ENCODE measurements at regions not wholly inside any gene's neighbourhood (a gene's known extent, or its start where the extent isn't known, plus 50 kb on each side); places are given as distances from the start of the nearest gene placed in this dataset.
"Not testable (repeated sequence)": the region's sequence is repeated elsewhere in the genome, so short reads cannot be mapped to it uniquely, and the experiment has no call there.

DNA sequence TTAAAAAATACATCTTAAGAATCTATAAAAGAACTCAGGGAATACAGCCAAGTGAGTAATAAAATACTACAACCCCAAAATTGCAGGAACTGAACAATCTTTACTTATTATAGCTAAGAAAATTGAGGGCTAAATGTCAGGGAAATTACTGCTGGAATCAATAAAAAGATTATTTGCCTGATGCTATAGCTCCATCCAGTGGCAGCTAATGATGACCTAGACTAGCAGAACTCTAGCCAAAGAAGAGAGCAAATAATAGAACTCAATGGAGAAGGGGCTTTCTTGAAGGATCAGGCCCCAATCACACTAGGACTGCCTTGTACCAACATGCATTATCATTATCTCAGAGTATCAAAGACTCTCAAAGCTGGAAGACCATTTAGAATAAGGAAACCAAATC, 85.0 kb upstream of the FAM241A start:
- no peak for DNase-seq

GRCh38 chr4:112061207-112061817, 83.9 kb upstream of the FAM241A start:
- DNase-seq = no peak

- no peak for DNase-seq
Observed at GRCh38 chr4:112063260-112063659, 82.0 kb upstream of the FAM241A start.

- DNase-seq = no peak
Observed at GRCh38 chr4:112069110-112069509, 76.1 kb upstream of the FAM241A start.

- DNase-seq = no peak
Observed at GRCh38 chr4:112073181-112073580, 72.1 kb upstream of the FAM241A start.

DNA sequence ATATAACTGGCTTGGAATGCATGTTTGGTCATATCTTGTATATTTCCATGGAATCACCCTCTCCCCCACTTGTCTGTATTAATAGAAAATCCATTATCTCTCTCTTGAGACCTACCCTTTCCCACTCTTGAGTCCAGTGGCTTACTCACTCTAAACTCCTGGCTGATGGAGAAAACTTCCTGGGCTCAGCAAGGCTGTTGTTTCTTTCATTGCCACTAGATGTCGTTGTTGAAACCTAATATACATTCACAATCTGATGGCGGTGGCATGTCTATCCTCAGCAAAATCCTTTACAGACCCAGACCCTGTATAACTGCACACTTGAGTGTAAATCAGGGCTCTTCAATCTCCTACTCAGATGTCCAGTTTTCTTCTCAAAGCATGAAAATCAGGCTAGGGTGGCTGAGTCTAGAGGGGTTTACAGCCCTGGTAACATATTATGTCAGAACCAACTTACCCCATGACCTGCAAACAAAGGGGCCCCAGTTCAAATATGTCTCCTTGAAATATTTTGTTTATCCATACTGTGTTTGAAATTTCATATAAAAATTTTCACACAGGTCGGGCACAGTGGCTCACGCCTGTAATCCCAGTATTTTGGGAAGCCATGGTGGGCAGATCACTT, 70.0 kb upstream of the FAM241A start:
- peak in 1 of 2 donors; percentile 52 for DNase-seq

- no peak for DNase-seq
Observed at GRCh38 chr4:112075906-112076305, 69.3 kb upstream of the FAM241A start.

DNA sequence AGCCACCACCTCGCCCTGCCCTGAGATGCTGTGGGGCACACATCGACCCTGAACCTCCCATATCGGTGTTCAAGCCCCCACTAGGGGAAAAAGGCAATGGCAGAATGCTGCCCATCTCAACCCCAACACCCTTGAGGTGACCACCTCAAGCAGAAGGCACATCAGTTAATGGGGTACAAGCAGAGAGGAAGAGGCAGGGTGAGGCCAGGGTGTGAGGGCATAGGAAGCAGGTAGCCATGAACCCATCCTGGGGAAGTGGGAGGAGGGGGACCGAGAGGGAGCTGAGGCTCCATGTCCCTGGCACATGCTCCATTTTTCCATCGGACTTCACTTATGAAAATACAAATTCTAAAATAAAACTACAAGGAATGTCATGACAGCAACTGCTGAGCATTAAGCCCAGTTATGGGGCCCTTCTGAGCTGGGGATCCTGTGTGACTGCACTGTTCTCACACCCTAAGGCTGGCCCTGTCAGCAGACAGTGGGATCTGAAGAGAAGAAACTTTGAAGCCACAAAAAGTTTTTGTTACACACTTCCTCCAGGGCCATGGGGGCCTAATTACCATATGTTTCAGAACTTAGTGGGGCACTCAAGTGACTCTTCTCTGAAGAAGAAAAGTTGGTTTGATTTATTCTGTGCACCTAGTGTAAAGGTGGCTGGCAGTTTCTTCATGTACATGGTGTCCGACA, 68.2 kb upstream of the FAM241A start:
- DNase-seq = no peak

DNA sequence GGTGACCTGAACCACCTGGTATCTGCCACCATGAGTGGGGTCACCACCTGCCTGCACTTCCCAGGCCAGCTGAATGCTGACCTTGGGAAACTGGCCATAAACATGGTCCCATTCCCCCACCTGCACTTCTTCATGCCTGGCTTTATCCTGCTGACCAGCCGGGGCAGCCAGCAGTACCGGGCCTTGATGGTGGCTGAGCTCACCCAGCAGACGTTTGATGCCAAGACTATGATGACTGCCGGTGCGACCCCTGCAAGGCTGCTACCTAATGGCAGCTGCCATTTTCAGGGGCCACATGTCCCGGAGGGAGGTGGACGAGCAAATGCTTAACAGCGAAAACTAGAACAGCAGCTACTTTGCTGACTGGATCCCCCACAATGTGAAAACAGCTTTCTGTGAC, 67.5 kb upstream of the FAM241A start:
- no peak for DNase-seq

DNA sequence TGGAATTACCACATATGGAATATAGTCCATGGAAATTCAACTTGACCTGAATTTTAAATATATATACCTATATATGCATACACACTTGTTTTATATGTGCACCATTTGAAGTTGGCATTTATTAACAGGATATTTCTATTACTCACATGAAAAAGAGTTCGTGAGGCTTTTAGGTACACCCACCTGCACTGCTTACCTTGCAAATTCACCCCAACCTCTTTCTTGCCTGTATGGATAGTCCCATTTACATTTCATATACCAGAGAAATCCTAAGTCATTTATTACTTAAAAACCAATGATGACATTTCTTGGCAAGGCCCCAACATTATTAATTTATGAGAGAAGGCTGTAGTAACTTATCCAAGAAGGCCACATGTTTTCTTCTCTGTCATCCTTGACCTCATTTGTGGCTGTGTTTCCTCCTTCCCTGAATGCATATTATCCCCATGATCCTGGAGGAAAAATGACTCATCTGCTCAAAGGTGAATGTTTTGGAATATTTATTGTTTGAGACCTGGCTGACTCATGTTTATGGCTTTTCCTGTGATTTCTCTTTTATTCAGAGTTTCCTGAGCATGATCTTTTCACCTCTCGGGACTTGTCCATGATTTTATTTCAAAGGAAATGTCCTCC, 62.2 kb upstream of the FAM241A start:
- DNase-seq = no peak

GRCh38 chr4:112083587-112084347, 61.5 kb upstream of the FAM241A start:
- DNase-seq = no peak

GRCh38 chr4:112085156-112086035, 59.9 kb upstream of the FAM241A start:
- DNase-seq = no peak

- no peak for DNase-seq
Observed at GRCh38 chr4:112086036-112086434, 59.2 kb upstream of the FAM241A start.

DNA sequence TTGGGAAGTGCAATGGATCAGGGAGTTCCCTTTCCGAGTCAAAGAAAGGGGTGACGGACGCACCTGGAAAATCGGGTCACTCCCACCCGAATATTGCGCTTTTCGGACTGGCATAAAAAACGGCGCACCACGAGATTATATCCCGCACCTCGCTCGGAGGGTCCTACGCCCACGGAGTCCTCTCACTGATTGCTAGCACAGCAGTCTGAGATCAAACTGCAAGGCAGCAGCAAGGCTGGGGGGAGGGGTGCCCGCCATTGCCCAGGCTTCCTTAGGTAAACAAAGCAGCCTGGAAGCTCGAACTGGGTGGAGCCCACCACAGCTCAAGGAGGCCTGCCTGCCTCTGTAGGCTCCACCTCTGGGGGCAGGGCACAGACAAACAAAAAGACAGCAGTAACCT, 58.6 kb upstream of the FAM241A start:
- DNase-seq = not testable (repeated sequence)

- DNase-seq = not testable (repeated sequence)
Observed at GRCh38 chr4:112092330-112092729, 52.9 kb upstream of the FAM241A start.

DNA sequence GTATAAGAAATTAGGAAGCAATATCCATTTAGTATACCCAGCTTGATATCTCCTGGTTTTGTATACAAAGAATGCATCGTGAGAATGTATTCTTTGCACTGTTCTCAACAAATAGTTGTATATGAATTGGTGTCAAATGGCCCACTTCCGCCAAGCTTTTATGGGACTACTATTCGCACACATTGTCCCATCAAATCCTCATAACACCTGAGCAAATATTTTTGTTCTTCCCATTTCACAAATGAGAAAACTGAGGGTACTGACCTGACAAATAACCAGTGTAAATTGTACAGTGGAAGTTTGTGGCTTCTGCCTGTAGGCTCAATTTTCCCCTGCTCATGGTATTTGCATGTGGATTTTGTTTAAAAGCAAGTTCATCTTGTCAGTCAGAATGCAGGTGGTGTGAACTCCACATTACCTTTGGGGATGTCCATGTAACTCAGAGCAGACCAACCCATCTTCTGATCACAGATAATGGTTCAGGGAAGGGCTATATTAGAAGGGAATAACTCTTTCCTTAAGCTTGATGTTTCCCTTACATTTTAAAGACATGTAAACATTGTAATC, 51.5 kb upstream of the FAM241A start:
- DNase-seq = no peak

DNA sequence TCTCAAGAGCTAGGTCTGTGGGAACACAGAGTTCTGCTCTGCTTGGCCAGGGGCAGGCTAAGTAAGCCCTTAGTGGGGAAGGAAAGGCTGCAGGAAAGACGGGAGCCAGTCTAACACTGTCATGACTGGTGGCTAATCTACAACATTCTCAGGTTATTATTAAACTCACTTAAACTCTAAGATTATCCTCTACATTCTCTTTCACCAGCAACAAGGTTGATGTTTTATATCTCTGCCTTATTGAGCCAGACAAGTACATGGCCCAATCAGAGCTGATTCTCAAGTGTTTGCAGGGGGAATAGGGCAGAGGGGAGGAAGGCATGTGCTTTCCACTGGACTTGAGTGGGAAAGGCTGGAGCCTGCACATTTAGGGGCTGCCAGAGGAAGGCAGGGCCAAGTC, 50.9 kb upstream of the FAM241A start:
- DNase-seq = no peak

All from CD4-positive, alpha-beta T cell treated with Interleukin-1 beta for 1 hour (primary cell).